ENCODE measurements at regions not wholly inside any gene's neighbourhood (a gene's known extent, or its start where the extent isn't known, plus 50 kb on each side); places are given as distances from the start of the nearest gene placed in this dataset.
"Not testable (repeated sequence)": the region's sequence is repeated elsewhere in the genome, so short reads cannot be mapped to it uniquely, and the experiment has no call there.

- no peak overlapping the region for H3K27ac ChIP-seq
- no peak for TF ChIP-seq CTCF (conservative IDR thresholded peaks at IDR 0.05)
- TF ChIP-seq ZFX (IDR thresholded peaks at IDR 0.05) = no peak
These were observed 117.4 kb upstream of the DNAJC10 start for GRCh38 chr2:182598626-182599025.

DNA sequence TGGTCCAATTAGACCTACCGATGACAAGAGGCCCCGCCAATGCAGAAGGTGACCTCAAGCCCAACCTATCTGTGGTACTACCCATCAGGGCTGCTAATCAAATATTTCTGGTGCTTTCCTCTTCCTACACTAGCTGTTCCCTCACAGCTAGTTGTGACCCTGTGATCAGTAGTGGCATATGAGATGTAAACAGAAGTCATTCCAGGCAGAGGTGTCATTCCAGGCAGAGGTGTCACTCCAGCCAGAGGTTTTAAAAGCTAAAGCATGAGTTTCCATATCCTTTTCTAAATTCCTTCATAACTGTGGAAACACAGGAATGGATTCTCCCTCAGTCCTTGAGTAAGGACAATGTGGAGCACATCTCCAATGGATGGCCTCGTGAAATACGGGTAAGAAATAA lies 110.9 kb upstream of the DNAJC10 start:
- TF ChIP-seq CTCF (conservative IDR thresholded peaks at IDR 0.05) (no peak), ZFX (IDR thresholded peaks at IDR 0.05) (no peak)
- H3K27ac ChIP-seq = no peak overlapping the region

DNA sequence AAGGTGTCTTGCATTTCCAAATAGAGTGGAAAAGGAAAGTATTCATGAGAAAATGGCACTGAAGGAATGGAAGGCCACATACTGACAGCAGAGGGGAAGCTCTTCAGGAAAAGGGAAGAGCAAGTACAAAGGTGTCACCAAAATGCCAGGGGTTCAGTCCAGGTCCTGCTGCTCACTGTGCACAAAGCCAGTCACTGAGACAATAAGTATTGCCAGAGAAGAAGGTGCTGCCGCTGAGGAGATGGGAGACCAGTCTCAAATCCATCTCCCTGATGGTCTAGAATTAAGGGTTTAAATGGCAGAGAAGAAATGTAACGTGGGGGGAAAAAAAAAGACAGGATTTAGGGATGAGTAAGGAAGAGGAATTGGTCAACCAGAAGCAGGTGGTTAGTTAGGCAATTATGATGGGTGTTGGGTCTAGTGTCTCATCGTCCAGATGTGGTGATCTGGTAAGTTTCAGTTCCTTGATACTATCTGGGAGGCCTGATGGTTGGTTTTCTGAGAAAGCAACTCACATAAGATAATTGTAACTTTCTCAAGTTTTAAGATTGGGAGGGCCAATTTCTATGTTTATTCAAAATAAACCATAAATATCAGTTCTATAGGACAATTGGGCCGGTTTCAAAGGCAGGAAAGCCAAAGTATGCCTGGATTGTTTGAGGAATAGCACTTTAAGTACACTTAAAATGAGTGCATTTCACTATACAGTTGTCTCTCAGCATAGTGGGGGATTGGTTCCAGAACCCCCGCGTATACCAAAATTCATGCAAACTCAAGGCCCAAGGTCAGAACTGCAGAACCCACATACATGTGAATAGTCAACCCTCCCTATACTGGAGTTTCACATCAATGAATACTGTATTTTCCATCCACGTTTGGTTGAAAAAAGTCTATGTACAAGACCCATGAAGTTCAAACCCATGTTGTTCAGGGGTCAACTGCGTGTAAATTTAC lies 109.1 kb upstream of the DNAJC10 start:
- H3K27ac ChIP-seq = no peak overlapping the region
- TF ChIP-seq ZFX (IDR thresholded peaks at IDR 0.05) (no peak), CTCF (conservative IDR thresholded peaks at IDR 0.05) (no peak)

DNA sequence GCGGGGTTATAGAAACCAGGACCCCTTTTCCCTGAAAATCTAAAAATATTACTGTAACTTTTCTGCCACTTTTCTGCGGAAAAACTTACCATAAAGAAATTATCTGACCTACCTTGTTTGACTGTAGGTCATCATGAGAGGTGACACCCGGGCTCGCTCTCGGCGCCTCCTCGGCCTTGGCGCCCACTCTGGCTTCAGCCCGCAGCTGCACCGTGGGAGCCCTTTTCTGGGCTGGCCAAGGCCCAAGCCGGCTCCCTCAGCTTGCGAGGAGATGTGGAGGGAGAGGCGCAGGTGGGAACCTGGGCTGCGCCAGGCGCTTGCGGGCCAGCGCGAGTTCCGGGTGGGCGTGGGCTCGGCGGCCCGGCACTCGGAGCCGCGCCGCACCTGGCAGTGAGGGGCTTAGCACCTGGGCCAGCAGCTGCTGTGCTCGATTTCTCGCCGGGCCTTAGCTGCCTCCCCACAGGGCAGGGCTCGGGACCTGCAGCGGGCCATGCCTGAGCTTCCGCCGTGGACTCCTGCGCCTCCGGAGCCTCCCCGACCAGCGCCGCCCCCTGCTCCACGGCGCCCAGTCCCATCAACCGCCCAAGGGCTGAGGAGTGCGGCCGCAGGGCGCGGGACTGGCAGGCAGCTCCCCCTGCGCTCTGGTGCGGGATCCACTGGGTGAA lies 107.7 kb upstream of the DNAJC10 start:
- H3K27ac ChIP-seq = no peak overlapping the region
- TF ChIP-seq CTCF (conservative IDR thresholded peaks at IDR 0.05) = no peak
- no peak for TF ChIP-seq ZFX (IDR thresholded peaks at IDR 0.05)

GRCh38 chr2:182609005-182609404 lies 107.1 kb upstream of the DNAJC10 start:
- not testable (repeated sequence) for H3K27ac ChIP-seq

DNA sequence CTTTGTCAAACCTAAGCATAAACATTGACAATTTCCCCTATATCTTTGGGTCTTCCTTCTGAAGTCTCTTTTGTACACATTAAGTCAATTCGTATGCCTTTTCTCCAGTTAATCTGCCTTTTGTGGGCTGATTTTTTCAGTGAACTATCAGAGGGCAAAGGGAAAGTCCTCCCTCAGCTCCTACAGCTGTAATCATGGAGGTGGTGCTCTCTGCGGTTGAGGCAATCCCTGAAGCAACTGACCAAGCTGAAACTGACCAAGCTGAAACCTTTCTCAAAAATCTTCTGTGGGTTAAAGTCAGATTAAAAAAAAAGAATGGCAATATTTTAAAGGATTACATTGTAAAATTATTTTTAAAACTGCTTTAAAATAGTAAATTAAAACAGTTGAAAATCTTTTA lies 105.8 kb upstream of the DNAJC10 start:
- TF ChIP-seq ZFX (IDR thresholded peaks at IDR 0.05) = no peak
- no peak for TF ChIP-seq CTCF (conservative IDR thresholded peaks at IDR 0.05)
- H3K27ac ChIP-seq = no peak overlapping the region

- no peak overlapping the region for H3K27ac ChIP-seq
- no peak for TF ChIP-seq ZFX (IDR thresholded peaks at IDR 0.05)
- peak; percentile 7; the same call in 1 of the 2 replicates for TF ChIP-seq CTCF (conservative IDR thresholded peaks at IDR 0.05)
These were observed 105.0 kb upstream of the DNAJC10 start for GRCh38 chr2:182611009-182611408.
